Head of caudate nucleus (tissue), 42 donors: ENCODE measurements at regions not wholly inside any gene's neighbourhood (a gene's known extent, or its start where the extent isn't known, plus 50 kb on each side); places are given as distances from the start of the nearest gene placed in this dataset.
"Not testable (repeated sequence)": the region's sequence is repeated elsewhere in the genome, so short reads cannot be mapped to it uniquely, and the experiment has no call there.

Source experiments
- DNase-seq, 42 donors: peaks; one replicate each; pipeline versions ENCODE4 v3.0.0 to v3.0.0-alpha.2; 2020 to 2021; ENCODE audit warnings: mixed read lengths in 7 of 42
- intact Hi-C: fragments of 100-400 bp; cut with DNase I; formaldehyde crosslinking; loops from one replicate; pipeline ENCODE4 v1.15.0; 2022

- DNase-seq, result no peak
- intact Hi-C loops, result no loop called here
Measured at GRCh38 chr1:195733826-195734225, 874.4 kb downstream of the KCNT2 start.

- intact Hi-C loops, result no loop called here
- DNase-seq, result no peak
Measured at GRCh38 chr1:195733408-195733807, 874.8 kb downstream of the KCNT2 start.

GRCh38 chr1:195731385-195731784 lies 876.9 kb downstream of the KCNT2 start:
- intact Hi-C loops, result no loop called here
- DNase-seq, result no peak

- intact Hi-C loops, result no loop called here
Measured at GRCh38 chr1:195723796-195724194, 884.4 kb downstream of the KCNT2 start.

GRCh38 chr1:195722852-195723795 lies 885.1 kb downstream of the KCNT2 start:
- intact Hi-C loops, DNase-seq: not testable (repeated sequence)

More at GRCh38 chr1:195723796-195724194, 884.4 kb downstream of the KCNT2 start:
- DNase-seq, result no peak

- DNase-seq, intact Hi-C loops: not testable (repeated sequence)
Measured at GRCh38 chr1:195722146-195722545, 886.1 kb downstream of the KCNT2 start.

- intact Hi-C loops, result no loop called here
- DNase-seq, result no peak
Measured at GRCh38 chr1:195721210-195721971, 886.8 kb downstream of the KCNT2 start.

- intact Hi-C loops, result no loop called here
- DNase-seq, result no peak
Measured at GRCh38 chr1:195717651-195718050, 890.6 kb downstream of the KCNT2 start.

GRCh38 chr1:195715652-195716051 lies 892.6 kb downstream of the KCNT2 start:
- intact Hi-C loops, result no loop called here
- DNase-seq, result no peak

GRCh38 chr1:195714248-195714647 lies 894.0 kb downstream of the KCNT2 start:
- intact Hi-C loops, result no loop called here
- DNase-seq, result no peak

GRCh38 chr1:195709821-195710220 lies 898.4 kb downstream of the KCNT2 start:
- intact Hi-C loops, result no loop called here
- DNase-seq, result no peak

- DNase-seq, result no peak
- intact Hi-C loops, result no loop called here
Measured at GRCh38 chr1:195704028-195704427, 904.2 kb downstream of the KCNT2 start.

GRCh38 chr1:195701149-195701548 lies 907.1 kb downstream of the KCNT2 start:
- intact Hi-C loops, result no loop called here
- DNase-seq, result no peak

- intact Hi-C loops, result no loop called here
- no peak for DNase-seq
Measured at GRCh38 chr1:195697130-195697529, 911.1 kb downstream of the KCNT2 start.

- DNase-seq, result no peak
- intact Hi-C loops, result no loop called here
Measured at GRCh38 chr1:195686764-195687163, 921.5 kb downstream of the KCNT2 start.

- DNase-seq, result no peak
- intact Hi-C loops, result no loop called here
Measured at GRCh38 chr1:195664628-195665027, 943.6 kb downstream of the KCNT2 start.

- intact Hi-C loops, result no loop called here
- no peak for DNase-seq
Measured at GRCh38 chr1:195663549-195664280, 944.5 kb downstream of the KCNT2 start.

- intact Hi-C loops, result no loop called here
- DNase-seq, result no peak
Measured at GRCh38 chr1:195656780-195657179, 951.5 kb downstream of the KCNT2 start.

GRCh38 chr1:195648875-195649274 lies 959.4 kb downstream of the KCNT2 start:
- intact Hi-C loops, DNase-seq: not testable (repeated sequence)

- DNase-seq, result no peak
- intact Hi-C loops, result no loop called here
Measured at GRCh38 chr1:195637539-195637938, 970.7 kb downstream of the KCNT2 start.
